ENCODE measurements at regions not wholly inside any gene's neighbourhood (a gene's known extent, or its start where the extent isn't known, plus 50 kb on each side); places are given as distances from the start of the nearest gene placed in this dataset.

GRCh38 chr1:230544758-230545157 is 97.5 kb upstream of the COG2 start:
- Histone ChIP-seq H3K27ac (0 out of 6 replicates have a peak overlapping the region, but pooled peaks of 1 of the 2 experiments have one; percentile 30), H3K9me3 (no peaks in the 10 kb centered on the region), H3K4me3 (no peak overlapping the region), H3K4me1 (no peaks in the 10 kb centered on the region), H3K4me2 (no peak overlapping the region)
- CTCF ChIA-PET, result no interaction called here
- no peak for TF ChIP-seq ZNF302 (CRISPR knock-in tag; IDR thresholded peaks at IDR 0.05)
- TF ChIP-seq KDM5A (IDR thresholded peaks at IDR 0.05), result no peak
- peak; percentile 69 for TF ChIP-seq MAFK (IDR thresholded peaks at IDR 0.05; ENCODE audit: partially characterized antibody)
- no peak for TF ChIP-seq NPAS2 (CRISPR knock-in tag; IDR thresholded peaks at IDR 0.05; ENCODE audit: borderline replicate concordance)
- TF ChIP-seq EHF (CRISPR knock-in tag; IDR thresholded peaks at IDR 0.05), result no peak
- no peak for TF ChIP-seq CEBPB (IDR thresholded peaks at IDR 0.05)
- TF ChIP-seq NFE2L2 (conservative IDR thresholded peaks at IDR 0.05; ENCODE audit: low read length), result peak; percentile 80
- FAIRE-seq, result no peak
- no peak for ATAC-seq
- POLR2A ChIA-PET, result no interaction called here
- no peak for DNase-seq (ENCODE audit: low read depth in 1 of 2, low spot score in 1 of 2)

- Histone ChIP-seq H3K4me1 (no peaks in the 10 kb centered on the region), H3K27ac (no peak overlapping the region), H3K4me2 (no peak overlapping the region), H3K9me3 (no peaks in the 10 kb centered on the region), H3K4me3 (no peak overlapping the region)
- ATAC-seq (no peak), FAIRE-seq (no peak), DNase-seq (ENCODE audit: low read depth in 1 of 2, low spot score in 1 of 2) (no peak)
- TF ChIP-seq USF2 (IDR thresholded peaks at IDR 0.05) (no peak), ATOH8 (CRISPR knock-in tag; IDR thresholded peaks at IDR 0.05; ENCODE audit: low read depth) (no peak), RFX5 (IDR thresholded peaks at IDR 0.05) (no peak), SREBF2 (IDR thresholded peaks at IDR 0.05) (no peak), SMC3 (IDR thresholded peaks at IDR 0.05) (no peak), HMGXB4 (CRISPR knock-in tag; IDR thresholded peaks at IDR 0.05; ENCODE audit: borderline replicate concordance) (no peak), MAZ (IDR thresholded peaks at IDR 0.05; ENCODE audit: borderline replicate concordance, low read depth, low read length) (no peak), BCL3 (IDR thresholded peaks at IDR 0.05) (no peak), CHD4 (IDR thresholded peaks at IDR 0.05; ENCODE audit: borderline replicate concordance) (no peak), CHD2 (IDR thresholded peaks at IDR 0.05; ENCODE audit: low read length, partially characterized antibody) (no peak), E2F6 (IDR thresholded peaks at IDR 0.05; ENCODE audit: borderline replicate concordance, low read depth) (no peak), HOXA7 (CRISPR knock-in tag; IDR thresholded peaks at IDR 0.05) (no peak), ZFP36 (IDR thresholded peaks at IDR 0.05; ENCODE audit: borderline replicate concordance, partially characterized antibody) (no peak), FOXS1 (CRISPR knock-in tag; IDR thresholded peaks at IDR 0.05) (no peak), EHMT2 (IDR thresholded peaks at IDR 0.05; ENCODE audit: low read depth) (no peak), JUN (IDR thresholded peaks at IDR 0.05) (no peak), RNF2 (IDR thresholded peaks at IDR 0.05; ENCODE audit: borderline replicate concordance, low read depth) (no peak), FOSB (CRISPR knock-in tag; IDR thresholded peaks at IDR 0.05) (no peak), ELK1 (IDR thresholded peaks at IDR 0.05; ENCODE audit: low read depth, low read length) (no peak)
- POLR2A ChIA-PET, result no interaction called here
- 78% methylated on average over 2 of the region's 2 CpGs for WGBS (ENCODE audit: missing lambda C conversion rate)
- CTCF ChIA-PET, result no interaction called here
These were observed 99.2 kb upstream of the COG2 start for GRCh38 chr1:230543085-230543484.
